C4-2B (cell line): ENCODE measurements at regions not wholly inside any gene's neighbourhood (a gene's known extent, or its start where the extent isn't known, plus 50 kb on each side); places are given as distances from the start of the nearest gene placed in this dataset.
"Not testable (repeated sequence)": the region's sequence is repeated elsewhere in the genome, so short reads cannot be mapped to it uniquely, and the experiment has no call there.

Source experiments
- H3K27ac ChIP-seq: fragments of 450-650 bp; 2 replicates; pipeline ENCODE4 v1.5.1; 2017
- CTCF ChIP-seq: fragments of 450-650 bp; conservative IDR thresholded peaks from 2 replicates; pipeline ENCODE4 v1.5.1; 2017; ENCODE audit warnings: mild to moderate bottlenecking
- ZFX ChIP-seq: fragments of 450-650 bp; IDR thresholded peaks from 2 replicates; pipeline ENCODE4 v1.6.1; 2017

GRCh38 chr20:52429029-52429428 is 237.4 kb upstream of the ZFP64 start:
- TF ChIP-seq CTCF (no peak), ZFX (no peak)
- H3K27ac ChIP-seq, result no peak overlapping the region

GRCh38 chr20:52427960-52428359 is 236.4 kb upstream of the ZFP64 start:
- no peak for TF ChIP-seq ZFX
- no peak for TF ChIP-seq CTCF
- no peak overlapping the region for H3K27ac ChIP-seq

- TF ChIP-seq ZFX, result no peak
- no peak for TF ChIP-seq CTCF
Observed at GRCh38 chr20:52426856-52427255, 235.3 kb upstream of the ZFP64 start.

GRCh38 chr20:52425701-52426100 is 234.1 kb upstream of the ZFP64 start:
- TF ChIP-seq ZFX (no peak), CTCF (no peak)
- H3K27ac ChIP-seq, result no peak overlapping the region

More at GRCh38 chr20:52426856-52427255, 235.3 kb upstream of the ZFP64 start:
- no peak overlapping the region for H3K27ac ChIP-seq

- no peak for TF ChIP-seq CTCF
- no peak for TF ChIP-seq ZFX
- no peak overlapping the region for H3K27ac ChIP-seq
Observed at GRCh38 chr20:52425253-52425652, 233.7 kb upstream of the ZFP64 start.

GRCh38 chr20:52424357-52424942 is 232.9 kb upstream of the ZFP64 start:
- H3K27ac ChIP-seq, result not testable (repeated sequence)

GRCh38 chr20:52423536-52424140 is 232.1 kb upstream of the ZFP64 start:
- H3K27ac ChIP-seq, result not testable (repeated sequence)

- no peak for TF ChIP-seq CTCF
Observed at GRCh38 chr20:52422574-52423336, 231.2 kb upstream of the ZFP64 start.

More at GRCh38 chr20:52422574-52423336, 231.2 kb upstream of the ZFP64 start:
- no peak overlapping the region for H3K27ac ChIP-seq
